HCT116 (cell line): ENCODE measurements at regions not wholly inside any gene's neighbourhood (a gene's known extent, or its start where the extent isn't known, plus 50 kb on each side); places are given as distances from the start of the nearest gene placed in this dataset.

Experiments used
- ATAC-seq: fragments of 200-7000 bp; cut with Tn5 transposase; 2 replicates; pipeline ENCODE4 v1.9.1; 2020; ENCODE audit warnings: mild to moderate bottlenecking, moderate library complexity
- BruUV-seq: library from RNA; stranded (reverse); fragments of 400-500 nt; replicated peaks from 2 replicates; lab custom pipeline; 2021; lab: Mats Ljungman, UMichigan
- CTCF ChIA-PET: fragments of 300-600 bp; sonication (Branson Sonifier 250); formaldehyde crosslinking; loops from one replicate; lab custom pipeline; 2021; ENCODE audit warnings: antibody characterized with exemption; lab: Charles Lee
- POLR2A ChIA-PET: fragments of 300-600, 350-600 bp; sonication (Branson Sonifier 250); formaldehyde crosslinking; loops from one replicate; lab custom pipeline; 2021; ENCODE audit warnings: antibody characterized with exemption; lab: Charles Lee
- RAD21 ChIA-PET, 2 experiments: fragments of 300-600 bp; sonication (Branson Sonifier 250); formaldehyde crosslinking; loops; one replicate each; lab custom pipeline; 2023; ENCODE audit warnings: low total read pairs in 2 of 2; ENCODE audit not compliant: uncharacterized antibody in 2 of 2, unreplicated experiment in 2 of 2, low non-redundant PET in 1 of 2; lab: Charles Lee
- DNase-seq: peaks from one replicate; pipeline ENCODE4 v3.0.0-alpha.2; 2010; ENCODE audit warnings: low read depth, low spot score
- H2AFZ ChIP-seq: fragments of 200-600 bp; shearing (Covaris generic), sonication (generic); 2 replicates; pipeline ENCODE4 v1.6.1; 2017; ENCODE audit warnings: low read depth, mixed run types, mixed read lengths, antibody characterized with exemption, low read length; ENCODE audit not compliant: poor library complexity, severe bottlenecking
- H3K27ac ChIP-seq: 2 replicates; pipeline ENCODE4 v1.5.1; 2012; ENCODE audit warnings: low read depth, low read length
- H3K27me3 ChIP-seq: fragments of 200-600 bp; sonication (generic); 2 replicates; pipeline ENCODE4 v1.6.1; 2016; ENCODE audit warnings: mixed run types, low read length, mixed read lengths; ENCODE audit not compliant: insufficient read depth
- H3K36me3 ChIP-seq, 2 experiments: fragments of 200-500 bp in 1 of 2; fragments of 200-600 bp in 1 of 2; sonication (Bioruptor generic) in 1 of 2; sonication (generic) in 1 of 2; 2 replicates each; pipeline versions ENCODE4 v1.5.1 to v1.6.1; 2014 to 2016; ENCODE audit warnings: low read length in 2 of 2, inconsistent platforms in 1 of 2, mixed read lengths in 1 of 2, mixed run types in 1 of 2; ENCODE audit not compliant: insufficient read depth in 2 of 2, control insufficient read depth in 1 of 2
- H3K4me1 ChIP-seq, 2 experiments: fragments of 200-600 bp in 1 of 2; sonication (generic) in 1 of 2; 2 replicates each; pipeline versions ENCODE4 v1.5.1 to v1.6.1; 2012 to 2017; ENCODE audit warnings: low read length in 2 of 2, inconsistent platforms in 1 of 2, mild to moderate bottlenecking in 1 of 2, mixed read lengths in 1 of 2, mixed run types in 1 of 2, moderate library complexity in 1 of 2; ENCODE audit not compliant: insufficient read depth in 2 of 2, control insufficient read depth in 1 of 2
- H3K4me2 ChIP-seq: fragments of 200-600 bp; sonication (generic); 2 replicates; pipeline ENCODE4 v1.6.1; 2017; ENCODE audit warnings: mixed run types, low read length, mixed read lengths
- H3K4me3 ChIP-seq, 2 experiments: fragments of 200-600 bp in 1 of 2; sonication (generic) in 1 of 2; replicated peaks in 1 of 2; 2 replicates each; pipeline ENCODE4 v1.5.1; 2011 to 2016; ENCODE audit warnings: low read length in 2 of 2, control low read depth in 1 of 2, low read depth in 1 of 2, mild to moderate bottlenecking in 1 of 2, mixed read lengths in 1 of 2, mixed run types in 1 of 2
- H3K79me2 ChIP-seq: fragments of 200-600 bp; sonication (generic); 2 replicates; pipeline ENCODE4 v1.6.1; 2017; ENCODE audit warnings: mild to moderate bottlenecking, mixed run types, low read length, moderate library complexity, mixed read lengths; ENCODE audit not compliant: insufficient read depth
- H3K9ac ChIP-seq: fragments of 200-600 bp; sonication (generic); 2 replicates; pipeline ENCODE4 v1.6.1; 2016; ENCODE audit warnings: low read length, mixed read lengths
- H3K9me2 ChIP-seq: fragments of 200-600 bp; sonication (generic), shearing (Covaris generic); 2 replicates; pipeline ENCODE4 v1.6.1; 2017; ENCODE audit warnings: mixed run types, mild to moderate bottlenecking, moderate library complexity; ENCODE audit not compliant: insufficient read depth
- H3K9me3 ChIP-seq, 2 experiments: fragments of 200-500 bp in 1 of 2; fragments of 200-600 bp in 1 of 2; sonication (Bioruptor generic) in 1 of 2; sonication (generic) in 1 of 2; 2 replicates each; pipeline ENCODE4 v1.6.1; 2014 to 2017; ENCODE audit warnings: low read length in 2 of 2, mixed read lengths in 2 of 2, inconsistent platforms in 1 of 2, low read depth in 1 of 2, mild to moderate bottlenecking in 1 of 2, mixed run types in 1 of 2, moderate library complexity in 1 of 2; ENCODE audit not compliant: control insufficient read depth in 1 of 2, insufficient read depth in 1 of 2
- H4K20me1 ChIP-seq: fragments of 200-600 bp; sonication (generic), shearing (Covaris generic); 2 replicates; pipeline ENCODE4 v1.6.1; 2017; ENCODE audit warnings: mixed run types, mild to moderate bottlenecking, moderate library complexity; ENCODE audit not compliant: insufficient read depth
- ATF3 ChIP-seq: IDR thresholded peaks from 2 replicates; pipeline ENCODE4 v1.6.1; 2012
- FOSL1 ChIP-seq: IDR thresholded peaks from 2 replicates; pipeline ENCODE4 v1.6.1; 2012; ENCODE audit warnings: low read depth
- MAX ChIP-seq: IDR thresholded peaks from 2 replicates; pipeline ENCODE4 v1.6.1; 2012
- POLR2AphosphoS5 ChIP-seq: IDR thresholded peaks from 2 replicates; pipeline ENCODE4 v1.6.1; 2011; ENCODE audit warnings: mild to moderate bottlenecking, low read depth, low read length, moderate library complexity
- SRF ChIP-seq: IDR thresholded peaks from 2 replicates; pipeline ENCODE4 v1.6.1; 2012; ENCODE audit warnings: low read depth
- YY1 ChIP-seq: IDR thresholded peaks from 2 replicates; pipeline ENCODE4 v1.6.1; 2011; ENCODE audit warnings: low read length, low read depth, moderate library complexity, mild to moderate bottlenecking; ENCODE audit not compliant: insufficient replicate concordance; ENCODE audit errors: extremely low read depth
- ZBTB33 ChIP-seq: IDR thresholded peaks from 2 replicates; pipeline ENCODE4 v1.6.1; 2011; ENCODE audit warnings: mild to moderate bottlenecking, low read length, moderate library complexity; ENCODE audit not compliant: insufficient replicate concordance; ENCODE audit errors: extremely low read depth
- ZFX ChIP-seq: fragments of 450-650 bp; IDR thresholded peaks from 2 replicates; pipeline ENCODE4 v1.6.1; 2017
- ZNF274 ChIP-seq: fragments of 200-500 bp; sonication (Bioruptor generic); IDR thresholded peaks from 2 replicates; pipeline ENCODE4 v1.6.1; 2014; ENCODE audit warnings: mild to moderate bottlenecking, low read depth, low read length, inconsistent platforms
- intact Hi-C: fragments of 100-400 bp; cut with micrococcal nuclease; formaldehyde crosslinking; loops from 2 replicates; pipeline ENCODE4 v1.10.0; 2022

- ChIA-PET RAD21 (no interaction called here), POLR2A (interaction anchor here (0.7 kb wide), 1 partner anchor 402 kb away, joined by 3 read pairs; no protein-coding TSS in a partner anchor), CTCF (no interaction called here)
- BruUV-seq = no TSS peak
- no peak overlapping the region for H3K9ac ChIP-seq
- H3K4me2 ChIP-seq = no peak overlapping the region
- intact Hi-C loops = loop anchor here (5.0 kb wide), 1 partner anchor 239 kb away; no protein-coding TSS in a partner anchor
- peaks cover 25 to 48% of the 10 kb centered on the region in 2 experiments for H3K4me1 ChIP-seq
- H2AFZ ChIP-seq = no peak overlapping the region
- H3K36me3 ChIP-seq = peaks cover 0 to 10% of the 10 kb centered on the region in 2 experiments; a peak in 2 of 4 replicates
- H3K9me2 ChIP-seq = no peaks in the 10 kb centered on the region
- DNase-seq (no peak), ATAC-seq (no peak)
- no peak overlapping the region for H3K4me3 ChIP-seq
- H3K79me2 ChIP-seq = no peaks in the 10 kb centered on the region
- no peaks in the 10 kb centered on the region for H3K27me3 ChIP-seq
- no peaks in the 10 kb centered on the region for H3K9me3 ChIP-seq
- H4K20me1 ChIP-seq = no peaks in the 10 kb centered on the region
- TF ChIP-seq POLR2AphosphoS5 (no peak), ZBTB33 (no peak), ZFX (no peak), ZNF274 (no peak), ATF3 (no peak), SRF (no peak), MAX (no peak), FOSL1 (no peak), YY1 (no peak)
- peak overlapping the region; percentile 96; the same call in 1 of the 2 replicates for H3K27ac ChIP-seq
These were observed 386.0 kb downstream of the IRS1 start for GRCh38 chr2:226413498-226414130.
